ENCODE measurements at regions not wholly inside any gene's neighbourhood (a gene's known extent, or its start where the extent isn't known, plus 50 kb on each side); places are given as distances from the start of the nearest gene placed in this dataset.

DNA sequence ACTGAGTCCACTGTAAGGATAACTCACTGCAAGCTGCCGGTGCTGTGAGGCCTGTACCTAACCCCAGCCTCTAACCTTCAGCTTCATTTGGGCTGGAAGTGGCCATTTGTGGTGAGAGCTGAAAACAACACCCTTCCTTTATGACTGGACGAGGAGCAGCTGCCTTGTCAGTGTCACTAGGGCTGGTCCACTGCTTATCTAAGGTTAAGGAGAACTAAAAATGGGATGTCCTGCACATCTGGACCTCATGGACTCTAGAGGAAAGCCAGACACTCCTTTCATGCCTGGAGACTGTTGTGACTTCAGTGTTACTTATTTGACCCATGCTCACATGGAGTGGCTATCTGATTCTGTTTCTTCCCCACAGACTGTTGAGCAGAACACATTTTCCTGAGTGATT, 139.9 kb downstream of the ZNF518B start:
- Histone ChIP-seq H3K36me3 (ENCODE audit: insufficient read depth) (no peaks in the 10 kb centered on the region), H3K4me3 (ENCODE audit: low read depth, low read length) (no peak overlapping the region), H3K27ac (ENCODE audit: low read depth) (no peak overlapping the region), H3K4me1 (ENCODE audit: insufficient read depth) (no peaks in the 10 kb centered on the region)
- WGBS: 53% methylated on average over 2 of the region's 2 CpGs
- no peak for DNase-seq (ENCODE audit: extremely low spot score)

DNA sequence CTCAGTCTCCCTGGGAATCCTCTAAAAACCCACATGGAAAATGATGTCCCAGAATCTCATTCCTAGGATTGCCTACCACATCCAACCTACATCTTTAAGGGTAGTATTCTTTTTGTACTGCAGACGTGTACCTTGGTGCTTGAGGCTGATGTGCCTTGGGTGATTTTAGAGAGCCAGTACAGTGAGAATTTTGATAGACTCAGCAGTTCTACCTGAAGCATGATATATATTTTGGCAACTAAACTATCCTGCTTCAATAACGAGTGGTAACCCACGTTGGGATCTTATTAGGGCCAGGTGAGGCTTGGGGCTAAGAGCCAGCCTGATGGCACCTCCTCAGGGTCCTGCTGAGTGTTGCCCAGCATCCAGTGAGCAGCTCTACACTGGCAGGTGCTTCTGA, 140.4 kb downstream of the ZNF518B start:
- Histone ChIP-seq H3K4me3 (ENCODE audit: low read depth, low read length) (no peak overlapping the region), H3K4me1 (ENCODE audit: insufficient read depth) (no peaks in the 10 kb centered on the region), H3K36me3 (ENCODE audit: insufficient read depth) (no peaks in the 10 kb centered on the region), H3K27ac (ENCODE audit: low read depth) (no peak overlapping the region)
- no peak for DNase-seq (ENCODE audit: extremely low spot score)
- 86% methylated on average over 3 of the region's 3 CpGs for WGBS

DNA sequence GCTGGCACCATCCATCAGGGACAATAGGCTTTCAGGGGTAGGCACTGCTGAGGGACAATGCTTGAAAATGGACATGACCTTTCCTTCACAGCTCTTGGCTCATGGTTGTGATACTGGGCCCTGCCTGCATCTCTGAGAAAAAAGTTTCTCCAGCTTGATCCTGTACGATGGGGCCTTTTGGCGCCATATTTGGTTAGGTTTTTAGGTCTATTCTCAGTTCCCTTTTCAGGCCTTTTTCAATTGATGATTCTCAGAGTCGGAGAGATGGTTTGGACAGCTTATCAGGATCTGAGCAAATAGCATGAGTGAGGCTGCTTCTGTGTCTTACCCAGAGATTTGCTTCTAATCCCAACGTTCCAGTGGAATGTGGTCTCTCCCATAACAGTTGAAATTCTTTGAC, 141.6 kb downstream of the ZNF518B start:
- H3K36me3 ChIP-seq (ENCODE audit: insufficient read depth): no peaks in the 10 kb centered on the region
- H3K4me1 ChIP-seq (ENCODE audit: insufficient read depth): no peaks in the 10 kb centered on the region
- no peak for DNase-seq (ENCODE audit: extremely low spot score)
- H3K27ac ChIP-seq (ENCODE audit: low read depth): no peak overlapping the region
- 83% methylated on average over 4 of the region's 4 CpGs for WGBS
- no peak overlapping the region for H3K4me3 ChIP-seq (ENCODE audit: low read depth, low read length)

DNA sequence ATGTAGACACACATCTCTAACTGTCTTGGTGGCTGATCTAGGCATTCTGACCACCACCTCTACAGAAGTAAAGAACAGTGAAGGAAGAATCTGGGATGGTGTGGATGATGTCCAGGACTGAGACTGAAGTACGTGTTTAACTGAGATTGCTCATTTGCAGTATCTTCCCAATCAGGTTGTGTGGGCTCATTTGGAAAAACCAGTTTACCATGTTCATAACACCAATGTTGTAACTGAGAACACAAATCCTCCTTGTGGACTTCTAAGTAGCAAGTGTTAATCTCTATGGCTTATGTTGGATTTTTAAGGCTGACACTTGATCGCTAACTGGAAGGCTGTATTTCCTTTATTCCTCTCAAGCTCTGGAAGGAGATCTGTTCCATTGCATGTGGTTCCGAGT, 144.7 kb downstream of the ZNF518B start:
- no peak for DNase-seq (ENCODE audit: extremely low spot score)

DNA sequence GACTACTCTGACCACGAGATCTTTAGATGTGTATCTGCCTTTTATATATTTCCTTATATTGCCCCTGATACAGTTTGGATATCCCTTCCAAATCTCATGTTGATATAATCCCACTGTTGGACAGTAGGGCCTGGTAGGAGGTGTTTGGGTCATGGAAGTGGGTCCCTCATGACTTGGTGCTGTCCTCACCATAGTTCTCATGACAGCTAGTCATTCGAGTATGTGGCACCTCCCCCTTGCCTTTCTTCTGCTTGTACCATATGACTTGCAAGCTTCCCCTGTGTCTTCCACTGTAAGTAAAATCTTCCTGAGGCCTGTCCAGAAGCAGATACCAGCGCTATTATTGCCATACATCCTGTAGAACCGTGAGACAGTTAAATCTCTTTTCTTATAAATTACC, 145.3 kb downstream of the ZNF518B start:
- no peaks in the 10 kb centered on the region for H3K4me1 ChIP-seq (ENCODE audit: insufficient read depth)
- H3K36me3 ChIP-seq (ENCODE audit: insufficient read depth): no peaks in the 10 kb centered on the region
- H3K27ac ChIP-seq (ENCODE audit: low read depth): no peak overlapping the region
- DNase-seq (ENCODE audit: extremely low spot score): no peak
- H3K4me3 ChIP-seq (ENCODE audit: low read depth, low read length): no peak overlapping the region
- 78% methylated on average over 4 of the region's 4 CpGs for WGBS

More for the DNA sequence above, 144.7 kb downstream of the ZNF518B start:
- Histone ChIP-seq H3K4me1 (ENCODE audit: insufficient read depth) (no peaks in the 10 kb centered on the region), H3K27ac (ENCODE audit: low read depth) (no peak overlapping the region), H3K4me3 (ENCODE audit: low read depth, low read length) (no peak overlapping the region), H3K36me3 (ENCODE audit: insufficient read depth) (no peaks in the 10 kb centered on the region)
- 69% methylated on average over 3 of the region's 3 CpGs for WGBS

DNA sequence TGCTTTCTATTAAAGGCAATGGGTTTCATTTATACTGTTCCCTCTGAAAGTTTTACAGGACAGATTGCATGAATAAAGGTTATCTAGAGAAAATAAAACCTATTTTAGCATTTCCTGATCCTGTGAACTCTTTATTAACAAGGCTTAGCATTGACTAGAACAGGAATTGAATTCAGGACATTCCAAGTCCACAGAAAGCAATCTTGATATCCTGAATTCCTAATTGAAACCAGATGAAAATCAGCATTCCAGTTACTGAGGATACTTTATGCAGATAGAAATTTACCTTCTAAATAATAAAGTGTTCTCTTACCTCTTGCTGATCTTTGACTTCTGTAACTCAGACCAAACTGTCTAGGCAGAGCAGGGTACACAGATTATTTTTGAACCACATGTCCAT, 151.4 kb downstream of the ZNF518B start:
- DNase-seq (ENCODE audit: extremely low spot score): no peak
- Histone ChIP-seq H3K4me1 (ENCODE audit: insufficient read depth) (no peaks in the 10 kb centered on the region), H3K27ac (ENCODE audit: low read depth) (no peak overlapping the region), H3K4me3 (ENCODE audit: low read depth, low read length) (no peak overlapping the region), H3K36me3 (ENCODE audit: insufficient read depth) (no peaks in the 10 kb centered on the region)

DNA sequence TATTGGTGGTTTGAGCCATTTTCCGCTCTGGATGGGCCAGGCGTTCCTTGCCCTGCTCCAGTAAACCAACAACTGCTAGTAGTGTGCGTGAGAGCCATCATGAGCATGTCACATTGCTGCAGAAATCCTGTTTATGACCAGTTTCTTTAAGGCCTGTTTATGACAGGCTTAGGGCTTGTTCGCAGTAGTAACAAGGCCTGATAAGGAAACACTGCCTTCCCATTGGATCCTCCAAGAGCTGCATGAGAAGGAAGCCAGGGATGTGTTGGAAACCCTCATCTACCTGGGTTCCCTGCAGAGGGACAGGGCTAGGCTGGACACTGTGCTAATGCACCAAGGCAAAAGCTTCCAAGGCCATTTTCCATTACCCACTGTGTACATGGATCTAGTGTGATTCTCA, 153.9 kb downstream of the ZNF518B start:
- Histone ChIP-seq H3K27ac (ENCODE audit: low read depth) (no peak overlapping the region), H3K4me1 (ENCODE audit: insufficient read depth) (no peaks in the 10 kb centered on the region), H3K4me3 (ENCODE audit: low read depth, low read length) (no peak overlapping the region), H3K36me3 (ENCODE audit: insufficient read depth) (no peaks in the 10 kb centered on the region)
- 55% methylated on average over 4 of the region's 4 CpGs for WGBS
- no peak for DNase-seq (ENCODE audit: extremely low spot score)

DNA sequence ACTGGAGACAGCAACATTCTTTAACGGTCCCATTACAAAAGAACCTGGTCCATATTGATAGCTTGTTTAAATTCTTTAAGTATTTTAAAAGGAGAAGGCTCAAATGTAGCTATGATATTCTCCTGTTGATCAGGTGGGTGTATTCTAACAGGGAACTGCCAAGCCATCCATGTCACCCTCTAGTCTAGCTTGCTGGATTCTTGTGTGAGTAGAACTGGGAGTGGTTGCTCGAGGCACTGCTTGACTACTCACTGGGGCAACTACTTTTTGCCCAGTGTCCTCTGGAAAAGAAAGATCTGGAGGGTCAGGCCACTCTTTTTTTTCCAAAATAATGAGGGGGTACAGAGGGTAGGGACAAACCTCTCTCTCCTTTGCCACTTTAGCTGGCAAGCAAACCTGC, 155.1 kb downstream of the ZNF518B start:
- Histone ChIP-seq H3K36me3 (ENCODE audit: insufficient read depth) (no peaks in the 10 kb centered on the region), H3K27ac (ENCODE audit: low read depth) (no peak overlapping the region), H3K4me3 (ENCODE audit: low read depth, low read length) (no peak overlapping the region), H3K4me1 (ENCODE audit: insufficient read depth) (no peaks in the 10 kb centered on the region)
- 80% methylated on average over 2 of the region's 2 CpGs for WGBS
- no peak for DNase-seq (ENCODE audit: extremely low spot score)

DNA sequence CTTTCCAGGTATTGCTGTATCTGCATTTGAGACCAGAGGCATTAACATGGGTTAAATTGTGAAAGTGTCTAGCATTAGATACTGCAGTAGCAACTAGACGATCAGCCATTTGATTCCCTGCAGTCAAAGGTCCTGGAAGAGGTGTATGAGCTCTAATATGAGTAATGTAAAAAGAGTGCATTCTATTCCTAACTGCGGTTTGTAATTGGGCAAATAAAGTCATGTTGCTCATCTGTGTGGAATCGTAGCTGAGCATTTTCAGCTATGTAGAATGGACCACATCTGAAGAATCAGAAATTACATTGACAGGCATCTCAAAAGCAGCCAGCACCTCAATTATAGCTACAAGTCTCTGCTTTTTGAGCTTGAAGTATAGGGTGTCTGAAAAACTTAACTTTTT, 157.6 kb downstream of the ZNF518B start:
- Histone ChIP-seq H3K4me3 (ENCODE audit: low read depth, low read length) (no peak overlapping the region), H3K27ac (ENCODE audit: low read depth) (no peak overlapping the region), H3K4me1 (ENCODE audit: insufficient read depth) (no peaks in the 10 kb centered on the region), H3K36me3 (ENCODE audit: insufficient read depth) (no peaks in the 10 kb centered on the region)
- WGBS: 54% methylated on average over 3 of the region's 3 CpGs
- no peak for DNase-seq (ENCODE audit: extremely low spot score)

DNA sequence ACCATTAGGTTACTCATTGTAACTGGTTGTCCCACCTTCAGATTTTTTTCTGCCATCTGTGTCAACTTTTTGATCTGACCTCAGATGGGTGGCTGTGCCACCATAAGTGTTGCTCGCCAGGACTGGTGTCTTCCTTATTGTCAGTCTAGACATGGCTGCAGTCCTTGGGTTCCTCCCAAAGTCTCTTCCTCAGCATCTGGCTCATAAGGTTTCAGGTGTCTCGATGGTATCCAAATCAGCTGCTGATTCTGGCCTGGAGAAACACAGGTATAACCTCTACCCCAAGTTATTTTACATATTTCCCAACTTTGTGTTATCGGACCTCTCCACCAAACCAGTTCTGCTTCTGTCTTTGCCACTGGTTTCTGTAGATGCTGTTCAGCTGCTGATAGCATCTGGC, 158.5 kb downstream of the ZNF518B start:
- Histone ChIP-seq H3K36me3 (ENCODE audit: insufficient read depth) (no peaks in the 10 kb centered on the region), H3K27ac (ENCODE audit: low read depth) (no peak overlapping the region), H3K4me3 (ENCODE audit: low read depth, low read length) (no peak overlapping the region), H3K4me1 (ENCODE audit: insufficient read depth) (no peaks in the 10 kb centered on the region)
- no peak for DNase-seq (ENCODE audit: extremely low spot score)
- WGBS: 93% methylated on average over 3 of the region's 3 CpGs

DNA sequence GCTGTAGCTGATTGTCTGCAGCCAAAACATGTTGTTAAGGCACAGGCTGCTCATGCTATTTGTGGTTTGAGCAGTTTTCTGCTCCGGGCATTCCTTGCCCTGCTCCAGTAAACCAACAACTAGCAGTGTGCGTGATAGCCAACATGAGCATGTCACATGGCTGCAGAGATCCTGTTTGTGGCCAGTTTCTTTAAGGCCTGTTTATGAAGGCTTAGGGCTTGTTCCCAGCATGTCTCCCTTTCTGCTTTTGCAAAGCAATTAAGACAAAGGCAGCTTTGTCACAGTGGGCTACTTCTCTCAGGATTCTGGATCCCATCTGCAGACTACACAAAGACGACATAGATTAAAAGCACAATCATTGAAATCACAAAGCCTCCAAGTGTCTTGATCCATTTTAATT, 160.5 kb downstream of the ZNF518B start:
- Histone ChIP-seq H3K4me1 (ENCODE audit: insufficient read depth) (no peaks in the 10 kb centered on the region), H3K36me3 (ENCODE audit: insufficient read depth) (no peaks in the 10 kb centered on the region), H3K27ac (ENCODE audit: low read depth) (no peak overlapping the region), H3K4me3 (ENCODE audit: low read depth, low read length) (no peak overlapping the region)
- 21% methylated on average over 3 of the region's 3 CpGs for WGBS
- DNase-seq (ENCODE audit: extremely low spot score): no peak

DNA sequence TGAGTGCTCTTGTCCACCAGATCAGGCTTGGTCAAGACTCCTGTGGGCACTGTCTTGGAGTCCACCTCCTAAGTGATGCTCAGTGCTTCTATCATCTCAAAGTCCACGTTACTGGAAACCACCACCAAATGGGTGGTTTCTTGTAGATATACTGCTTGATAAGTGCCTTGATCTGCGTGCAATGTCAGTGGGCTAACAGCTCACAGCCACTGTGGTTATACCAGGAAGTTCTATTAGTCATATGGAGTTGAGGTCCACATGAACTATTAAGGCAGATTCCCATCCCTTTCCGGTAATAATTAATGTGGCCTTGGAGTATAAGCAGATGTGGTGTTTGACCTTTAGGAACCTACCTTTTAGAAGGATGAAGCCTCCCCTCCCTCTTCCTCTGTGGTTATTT, 161.9 kb downstream of the ZNF518B start:
- no peak for DNase-seq (ENCODE audit: extremely low spot score)
- H3K4me1 ChIP-seq (ENCODE audit: insufficient read depth): no peaks in the 10 kb centered on the region
- no peak overlapping the region for H3K4me3 ChIP-seq (ENCODE audit: low read depth, low read length)
- H3K36me3 ChIP-seq (ENCODE audit: insufficient read depth): no peaks in the 10 kb centered on the region
- 90% methylated on average over 3 of the region's 3 CpGs for WGBS
- no peak overlapping the region for H3K27ac ChIP-seq (ENCODE audit: low read depth)

DNA sequence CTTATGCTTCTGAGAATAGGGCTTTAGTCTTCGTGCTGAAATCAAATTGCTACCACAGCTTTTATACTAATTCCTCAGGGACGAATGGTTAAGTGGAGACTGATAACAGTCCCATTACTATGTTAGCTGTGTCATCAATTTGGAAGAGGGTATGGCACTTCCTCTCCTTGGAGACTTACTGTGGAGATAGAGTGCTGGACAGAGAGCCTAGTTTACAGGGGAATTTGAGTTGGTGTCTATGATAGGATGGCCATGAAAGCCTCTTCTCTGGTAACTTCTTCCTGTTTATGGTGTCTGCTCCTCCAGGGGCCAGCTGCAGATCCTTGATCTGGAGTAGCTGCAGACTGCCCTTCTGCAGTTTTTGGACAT, 167.7 kb downstream of the ZNF518B start:
- WGBS: 59% methylated on average over 2 of the region's 2 CpGs
- no peaks in the 10 kb centered on the region for H3K4me1 ChIP-seq (ENCODE audit: insufficient read depth)

DNA sequence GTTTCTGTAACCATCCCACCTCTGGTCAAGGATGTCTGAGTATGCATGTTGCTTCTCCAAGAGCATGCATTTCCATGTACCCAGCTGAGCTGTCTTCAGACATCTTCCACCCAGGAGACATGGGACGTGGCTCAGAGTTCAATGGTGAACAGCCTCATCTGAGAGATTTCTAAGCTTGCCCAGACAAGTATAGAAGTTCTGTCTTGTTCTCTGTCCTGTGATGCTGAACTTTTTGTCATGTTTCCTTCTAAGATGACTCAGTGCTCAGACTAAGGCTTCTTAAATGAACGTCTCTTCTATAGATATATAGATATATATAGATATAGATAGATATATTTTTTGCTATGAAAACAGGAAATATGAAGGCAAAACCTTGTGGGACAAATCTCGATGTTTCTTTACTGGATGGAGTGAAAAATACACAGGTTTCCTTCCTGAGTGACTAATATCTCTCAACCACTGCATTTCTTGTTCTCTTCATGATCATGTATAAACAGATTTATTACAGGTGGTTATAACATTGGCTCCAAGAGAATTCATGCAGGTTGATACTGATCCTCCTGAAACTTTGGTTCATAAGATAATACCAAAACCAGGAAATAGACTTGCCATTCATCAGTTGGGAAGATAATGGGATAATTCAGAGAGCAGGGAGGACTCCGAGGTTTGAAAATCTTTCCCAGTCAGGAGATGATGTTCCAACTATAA, 168.2 kb downstream of the ZNF518B start:
- H3K36me3 ChIP-seq (ENCODE audit: insufficient read depth): no peaks in the 10 kb centered on the region
- WGBS: 66% methylated on average over 4 of the region's 4 CpGs
- H3K27ac ChIP-seq (ENCODE audit: low read depth): no peak overlapping the region
- no peak for DNase-seq (ENCODE audit: extremely low spot score)
- no peaks in the 10 kb centered on the region for H3K4me1 ChIP-seq (ENCODE audit: insufficient read depth)
- H3K4me3 ChIP-seq (ENCODE audit: low read depth, low read length): no peak overlapping the region

More for the DNA sequence above, 167.7 kb downstream of the ZNF518B start:
- Histone ChIP-seq H3K27ac (ENCODE audit: low read depth) (no peak overlapping the region), H3K4me3 (ENCODE audit: low read depth, low read length) (no peak overlapping the region), H3K36me3 (ENCODE audit: insufficient read depth) (no peaks in the 10 kb centered on the region)
- DNase-seq (ENCODE audit: extremely low spot score): no peak

DNA sequence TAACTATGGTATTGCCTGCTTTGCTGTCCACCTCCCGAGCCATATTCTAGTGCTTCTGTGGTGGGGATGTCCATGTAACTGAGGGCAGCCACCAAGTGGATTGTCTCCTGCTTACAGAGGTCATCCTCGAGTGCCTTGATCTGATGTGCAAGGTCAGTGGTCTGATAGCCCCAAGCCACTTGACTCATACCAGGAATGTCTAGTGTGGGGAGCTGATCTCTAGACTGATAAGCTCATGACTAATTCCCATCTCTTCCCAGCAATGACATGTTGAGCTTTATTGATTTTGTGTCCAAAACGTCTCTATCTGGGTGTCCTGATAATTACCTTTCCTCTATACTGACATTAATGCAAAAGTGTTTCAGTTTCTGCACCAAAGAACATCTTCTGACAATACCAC, 168.4 kb upstream of the WDR1 start:
- no peak for DNase-seq (ENCODE audit: extremely low spot score)
- 50% methylated on average over 3 of the region's 3 CpGs for WGBS
- Histone ChIP-seq H3K36me3 (ENCODE audit: insufficient read depth) (no peaks in the 10 kb centered on the region), H3K4me1 (ENCODE audit: insufficient read depth) (no peaks in the 10 kb centered on the region), H3K4me3 (ENCODE audit: low read depth, low read length) (no peak overlapping the region), H3K27ac (ENCODE audit: low read depth) (no peak overlapping the region)

All from urinary bladder (tissue), 3 donors.